HEK293T (cell line): ENCODE measurements at regions not wholly inside any gene's neighbourhood (a gene's known extent, or its start where the extent isn't known, plus 50 kb on each side); places are given as distances from the start of the nearest gene placed in this dataset.

Source experiments
- ARNT ChIP-seq: fragments of 450-650 bp; IDR thresholded peaks from 2 replicates; pipeline ENCODE4 v1.6.1; 2017; ENCODE audit warnings: mild to moderate bottlenecking
- ELF4 ChIP-seq: fragments of 450-650 bp; IDR thresholded peaks from 2 replicates; pipeline ENCODE4 v1.6.1; 2017; ENCODE audit warnings: antibody characterized with exemption
- HDGF ChIP-seq: fragments of 450-650 bp; IDR thresholded peaks from 2 replicates; pipeline ENCODE4 v1.6.1; 2017; ENCODE audit warnings: antibody characterized with exemption, borderline replicate concordance
- L3MBTL2 ChIP-seq: fragments of 450-650 bp; conservative IDR thresholded peaks from 2 replicates; pipeline ENCODE4 v1.6.1; 2016; ENCODE audit warnings: mild to moderate bottlenecking
- SUZ12 ChIP-seq: fragments of 450-650 bp; IDR thresholded peaks from 2 replicates; pipeline ENCODE4 v1.6.1; 2016; ENCODE audit warnings: mild to moderate bottlenecking

DNA sequence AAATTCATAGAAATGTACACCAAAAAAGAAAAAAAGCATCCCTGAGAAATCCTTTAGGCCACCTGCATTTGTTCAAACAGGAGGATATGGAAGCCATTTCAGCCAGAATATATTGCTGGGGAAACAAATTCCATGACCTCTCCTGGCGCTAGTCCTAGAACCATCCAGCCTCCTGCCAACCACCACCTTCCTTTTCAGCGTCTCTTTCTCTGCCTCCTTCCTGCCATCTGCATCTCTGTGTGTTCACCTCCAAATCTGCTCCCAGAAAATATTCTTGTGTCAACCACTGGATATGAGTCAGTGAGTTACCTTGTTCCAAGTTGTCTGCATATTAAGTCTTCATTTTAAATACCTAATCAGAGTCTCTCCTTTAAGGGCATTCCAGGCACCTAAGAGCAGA, 50.6 kb upstream of the NPY start:
- TF ChIP-seq SUZ12, result no peak
- no peak for TF ChIP-seq ELF4
- no peak for TF ChIP-seq HDGF
- TF ChIP-seq L3MBTL2, result no peak
- no peak for TF ChIP-seq ARNT
